Fibroblast of skin of right quadriceps (primary cell): ENCODE measurements at regions not wholly inside any gene's neighbourhood (a gene's known extent, or its start where the extent isn't known, plus 50 kb on each side); places are given as distances from the start of the nearest gene placed in this dataset.

Source experiments
- DNase-seq: peaks from one replicate; pipeline ENCODE4 v3.0.0-alpha.2; 2013

GRCh38 chr13:86201477-86201876, 402.3 kb upstream of the SLITRK6 start:
- DNase-seq: no peak

- no peak for DNase-seq
These were observed 394.1 kb upstream of the SLITRK6 start for GRCh38 chr13:86193281-86193680.

- no peak for DNase-seq
These were observed 389.0 kb upstream of the SLITRK6 start for GRCh38 chr13:86188170-86188569.

GRCh38 chr13:86185636-86186035, 386.4 kb upstream of the SLITRK6 start:
- DNase-seq: no peak

GRCh38 chr13:86185107-86185506, 385.9 kb upstream of the SLITRK6 start:
- no peak for DNase-seq

GRCh38 chr13:86174622-86175021, 375.4 kb upstream of the SLITRK6 start:
- no peak for DNase-seq

- no peak for DNase-seq
These were observed 373.7 kb upstream of the SLITRK6 start for GRCh38 chr13:86172961-86173360.

- no peak for DNase-seq
These were observed 362.0 kb upstream of the SLITRK6 start for GRCh38 chr13:86161257-86161656.

GRCh38 chr13:86155756-86156155, 356.5 kb upstream of the SLITRK6 start:
- DNase-seq: no peak

GRCh38 chr13:86142080-86142479, 342.9 kb upstream of the SLITRK6 start:
- no peak for DNase-seq

GRCh38 chr13:86135856-86136255, 336.6 kb upstream of the SLITRK6 start:
- DNase-seq: no peak

- no peak for DNase-seq
These were observed 322.7 kb upstream of the SLITRK6 start for GRCh38 chr13:86121881-86122280.

- DNase-seq: no peak
These were observed 309.9 kb upstream of the SLITRK6 start for GRCh38 chr13:86109107-86109506.

- no peak for DNase-seq
These were observed 309.1 kb upstream of the SLITRK6 start for GRCh38 chr13:86108334-86108733.

- DNase-seq: no peak
These were observed 299.3 kb upstream of the SLITRK6 start for GRCh38 chr13:86098511-86098910.

- DNase-seq: no peak
These were observed 296.1 kb upstream of the SLITRK6 start for GRCh38 chr13:86095351-86095750.

- DNase-seq: no peak
These were observed 291.0 kb upstream of the SLITRK6 start for GRCh38 chr13:86090181-86090580.

GRCh38 chr13:86087244-86087643, 288.0 kb upstream of the SLITRK6 start:
- DNase-seq: no peak

- DNase-seq: no peak
These were observed 286.7 kb upstream of the SLITRK6 start for GRCh38 chr13:86085890-86086289.

- DNase-seq: no peak
These were observed 282.9 kb upstream of the SLITRK6 start for GRCh38 chr13:86082121-86082520.

GRCh38 chr13:86080340-86080995, 281.2 kb upstream of the SLITRK6 start:
- no peak for DNase-seq

GRCh38 chr13:86066611-86067365, 267.6 kb upstream of the SLITRK6 start:
- no peak for DNase-seq

GRCh38 chr13:86052141-86052540, 252.9 kb upstream of the SLITRK6 start:
- DNase-seq: no peak
